ENCODE measurements at regions not wholly inside any gene's neighbourhood (a gene's known extent, or its start where the extent isn't known, plus 50 kb on each side); places are given as distances from the start of the nearest gene placed in this dataset.

GRCh38 chr11:133656082-133656635 is 123.9 kb upstream of the OPCML start:
- no peak for TF ChIP-seq SIN3A (IDR thresholded peaks at IDR 0.05; ENCODE audit: borderline replicate concordance, insufficient read depth, low read depth, low read length)
- intact Hi-C loops (cut with micrococcal nuclease; ENCODE audit: unreplicated experiment) (no loop called here), in situ Hi-C loops (cut with HindIII; ENCODE audit: low pct_unique_long_range_greater_than_20kb, low sequenced_read_pairs) (no loop called here)
- no TSS peak for BruUV-seq (replicated peaks)
- Histone ChIP-seq H3K4me3 (ENCODE audit: low read depth in 2 of 2, low read length in 2 of 2) (no peak overlapping the region), H3K27me3 (ENCODE audit: control insufficient read depth, insufficient read depth, low read length) (peaks cover 9% of the 10 kb centered on the region; the same call in 1 of the 2 replicates), H3K9me3 (ENCODE audit: control insufficient read depth, insufficient read depth, low read depth, low read length) (no peaks in the 10 kb centered on the region), H3K36me3 (ENCODE audit: control insufficient read depth, insufficient read depth, low read length) (no peaks in the 10 kb centered on the region), H3K27ac (ENCODE audit: low read length) (no peak overlapping the region), H3K4me1 (ENCODE audit: control insufficient read depth, insufficient read depth, low read length) (no peaks in the 10 kb centered on the region)
- POLR2A ChIA-PET = no interaction called here
- CTCF ChIA-PET = no interaction called here
- ATAC-seq (no peak), DNase-seq (ENCODE audit: low read depth, low spot score) (no peak)

DNA sequence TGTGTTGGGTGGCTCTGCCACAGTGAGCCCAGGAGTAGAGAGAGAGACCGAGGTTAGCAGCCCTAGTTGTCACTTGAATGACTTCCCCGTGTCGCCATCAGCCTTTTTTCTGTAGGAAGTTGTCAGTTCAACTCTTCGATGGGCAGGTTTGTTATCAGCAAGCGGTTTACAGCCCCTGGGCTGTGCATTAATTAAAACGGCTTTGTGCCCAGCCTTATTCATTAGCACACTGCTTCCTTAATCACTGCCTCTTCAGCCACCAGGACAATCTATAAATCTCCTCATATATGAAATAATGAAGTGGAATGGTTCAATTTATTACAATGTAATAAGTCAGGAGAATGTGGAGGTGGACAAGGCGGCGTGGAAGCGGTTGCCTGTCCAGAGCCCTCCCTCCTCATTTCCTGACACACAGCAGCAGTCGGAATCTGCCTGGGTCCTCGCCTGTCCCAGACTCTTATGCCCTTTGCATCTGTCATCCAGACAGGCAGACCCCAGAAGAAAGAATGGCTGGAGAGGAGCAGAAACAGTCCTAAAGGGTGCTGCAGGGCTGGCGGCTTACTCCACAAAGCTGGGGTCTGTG is 122.4 kb upstream of the OPCML start:
- no TSS peak for BruUV-seq (replicated peaks)
- TF ChIP-seq, protein P1, sequence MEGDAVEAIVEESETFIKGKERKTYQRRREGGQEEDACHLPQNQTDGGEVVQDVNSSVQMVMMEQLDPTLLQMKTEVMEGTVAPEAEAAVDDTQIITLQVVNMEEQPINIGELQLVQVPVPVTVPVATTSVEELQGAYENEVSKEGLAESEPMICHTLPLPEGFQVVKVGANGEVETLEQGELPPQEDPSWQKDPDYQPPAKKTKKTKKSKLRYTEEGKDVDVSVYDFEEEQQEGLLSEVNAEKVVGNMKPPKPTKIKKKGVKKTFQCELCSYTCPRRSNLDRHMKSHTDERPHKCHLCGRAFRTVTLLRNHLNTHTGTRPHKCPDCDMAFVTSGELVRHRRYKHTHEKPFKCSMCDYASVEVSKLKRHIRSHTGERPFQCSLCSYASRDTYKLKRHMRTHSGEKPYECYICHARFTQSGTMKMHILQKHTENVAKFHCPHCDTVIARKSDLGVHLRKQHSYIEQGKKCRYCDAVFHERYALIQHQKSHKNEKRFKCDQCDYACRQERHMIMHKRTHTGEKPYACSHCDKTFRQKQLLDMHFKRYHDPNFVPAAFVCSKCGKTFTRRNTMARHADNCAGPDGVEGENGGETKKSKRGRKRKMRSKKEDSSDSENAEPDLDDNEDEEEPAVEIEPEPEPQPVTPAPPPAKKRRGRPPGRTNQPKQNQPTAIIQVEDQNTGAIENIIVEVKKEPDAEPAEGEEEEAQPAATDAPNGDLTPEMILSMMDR (IDR thresholded peaks at IDR 0.05) = no peak
- no peak for TF ChIP-seq POLR2AphosphoS5 (IDR thresholded peaks at IDR 0.05; ENCODE audit: low read depth, low read length)
- no peak for TF ChIP-seq REST (IDR thresholded peaks at IDR 0.05; ENCODE audit: insufficient read depth in 1 of 2, low read depth in 2 of 2, low read length in 1 of 2)
- TF ChIP-seq SIN3A (IDR thresholded peaks at IDR 0.05; ENCODE audit: borderline replicate concordance, insufficient read depth, low read depth, low read length) = no peak
- no peak for TF ChIP-seq TCF7L2 (IDR thresholded peaks at IDR 0.05; ENCODE audit: low read depth, low read length)
- CTCF ChIA-PET = no interaction called here

GRCh38 chr11:133653336-133653735 is 121.0 kb upstream of the OPCML start:
- intact Hi-C loops (cut with micrococcal nuclease; ENCODE audit: unreplicated experiment) = no loop called here
- in situ Hi-C loops (cut with HindIII; ENCODE audit: low pct_unique_long_range_greater_than_20kb, low sequenced_read_pairs) = no loop called here
- H3K9me3 ChIP-seq (ENCODE audit: control insufficient read depth, insufficient read depth, low read depth, low read length) = no peaks in the 10 kb centered on the region
- no TSS peak for BruUV-seq (replicated peaks)
- H3K4me1 ChIP-seq (ENCODE audit: control insufficient read depth, insufficient read depth, low read length) = no peaks in the 10 kb centered on the region
- no peak for ATAC-seq
- CTCF ChIA-PET = no interaction called here
- TF ChIP-seq SIN3A (IDR thresholded peaks at IDR 0.05; ENCODE audit: borderline replicate concordance, insufficient read depth, low read depth, low read length) (no peak), REST (IDR thresholded peaks at IDR 0.05; ENCODE audit: insufficient read depth in 1 of 2, low read depth in 2 of 2, low read length in 1 of 2) (no peak), POLR2AphosphoS5 (IDR thresholded peaks at IDR 0.05; ENCODE audit: low read depth, low read length) (no peak), TCF7L2 (IDR thresholded peaks at IDR 0.05; ENCODE audit: low read depth, low read length) (no peak)
- TF ChIP-seq, protein P1 (IDR thresholded peaks at IDR 0.05) = no peak
- no peaks in the 10 kb centered on the region for H3K36me3 ChIP-seq (ENCODE audit: control insufficient read depth, insufficient read depth, low read length)
- DNase-seq (ENCODE audit: low read depth, low spot score) = no peak
- no peak overlapping the region for H3K27ac ChIP-seq (ENCODE audit: low read length)
- H3K4me3 ChIP-seq (ENCODE audit: low read depth in 2 of 2, low read length in 2 of 2) = no peak overlapping the region
- POLR2A ChIA-PET = no interaction called here
- H3K27me3 ChIP-seq (ENCODE audit: control insufficient read depth, insufficient read depth, low read length) = peaks cover 9% of the 10 kb centered on the region; the same call in 1 of the 2 replicates

More for the DNA sequence above, 122.4 kb upstream of the OPCML start:
- Histone ChIP-seq H3K4me1 (ENCODE audit: control insufficient read depth, insufficient read depth, low read length) (no peaks in the 10 kb centered on the region), H3K27ac (ENCODE audit: low read length) (no peak overlapping the region), H3K27me3 (ENCODE audit: control insufficient read depth, insufficient read depth, low read length) (peaks cover 9% of the 10 kb centered on the region; the same call in 1 of the 2 replicates), H3K36me3 (ENCODE audit: control insufficient read depth, insufficient read depth, low read length) (no peaks in the 10 kb centered on the region), H3K9me3 (ENCODE audit: control insufficient read depth, insufficient read depth, low read depth, low read length) (no peaks in the 10 kb centered on the region), H3K4me3 (ENCODE audit: low read depth in 2 of 2, low read length in 2 of 2) (no peak overlapping the region)
- intact Hi-C loops (cut with micrococcal nuclease; ENCODE audit: unreplicated experiment) (no loop called here), in situ Hi-C loops (cut with HindIII; ENCODE audit: low pct_unique_long_range_greater_than_20kb, low sequenced_read_pairs) (no loop called here)
- POLR2A ChIA-PET = no interaction called here
- DNase-seq (ENCODE audit: low read depth, low spot score) = no peak
- no peak for ATAC-seq

Data from Panc1 (cell line).